ENCODE measurements at regions not wholly inside any gene's neighbourhood (a gene's known extent, or its start where the extent isn't known, plus 50 kb on each side); places are given as distances from the start of the nearest gene placed in this dataset.
"Not testable (repeated sequence)": the region's sequence is repeated elsewhere in the genome, so short reads cannot be mapped to it uniquely, and the experiment has no call there.

GRCh38 chr21:27984663-27985325 lies 1007.9 kb downstream of the LTN1 start:
- H3K4me3 ChIP-seq; H3K9me3 ChIP-seq (replicated peaks); DNase-seq; H3K4me1 ChIP-seq; H3K36me3 ChIP-seq; intact Hi-C loops (cut with micrococcal nuclease); H3K27ac ChIP-seq (replicated peaks); H3K27me3 ChIP-seq (ENCODE audit: low read depth): not testable (repeated sequence)

GRCh38 chr21:27979446-27979845 lies 1012.6 kb upstream of the ADAMTS5 start:
- DNase-seq; intact Hi-C loops (cut with micrococcal nuclease); H3K27me3 ChIP-seq (ENCODE audit: low read depth); H3K4me1 ChIP-seq; H3K4me3 ChIP-seq; H3K9me3 ChIP-seq (replicated peaks); H3K36me3 ChIP-seq: not testable (repeated sequence)
- H3K27ac ChIP-seq (replicated peaks): peak overlapping the region; percentile 21

GRCh38 chr21:27975514-27975913 lies 1008.6 kb upstream of the ADAMTS5 start:
- Histone ChIP-seq H3K36me3 (no peaks in the 10 kb centered on the region), H3K27me3 (ENCODE audit: low read depth) (no peaks in the 10 kb centered on the region), H3K9me3 (replicated peaks) (no peaks in the 10 kb centered on the region), H3K4me3 (no peak overlapping the region), H3K27ac (replicated peaks) (no peak overlapping the region), H3K4me1 (peaks cover 8% of the 10 kb centered on the region)
- intact Hi-C loops (cut with micrococcal nuclease): no loop called here
- TF ChIP-seq, protein P1, sequence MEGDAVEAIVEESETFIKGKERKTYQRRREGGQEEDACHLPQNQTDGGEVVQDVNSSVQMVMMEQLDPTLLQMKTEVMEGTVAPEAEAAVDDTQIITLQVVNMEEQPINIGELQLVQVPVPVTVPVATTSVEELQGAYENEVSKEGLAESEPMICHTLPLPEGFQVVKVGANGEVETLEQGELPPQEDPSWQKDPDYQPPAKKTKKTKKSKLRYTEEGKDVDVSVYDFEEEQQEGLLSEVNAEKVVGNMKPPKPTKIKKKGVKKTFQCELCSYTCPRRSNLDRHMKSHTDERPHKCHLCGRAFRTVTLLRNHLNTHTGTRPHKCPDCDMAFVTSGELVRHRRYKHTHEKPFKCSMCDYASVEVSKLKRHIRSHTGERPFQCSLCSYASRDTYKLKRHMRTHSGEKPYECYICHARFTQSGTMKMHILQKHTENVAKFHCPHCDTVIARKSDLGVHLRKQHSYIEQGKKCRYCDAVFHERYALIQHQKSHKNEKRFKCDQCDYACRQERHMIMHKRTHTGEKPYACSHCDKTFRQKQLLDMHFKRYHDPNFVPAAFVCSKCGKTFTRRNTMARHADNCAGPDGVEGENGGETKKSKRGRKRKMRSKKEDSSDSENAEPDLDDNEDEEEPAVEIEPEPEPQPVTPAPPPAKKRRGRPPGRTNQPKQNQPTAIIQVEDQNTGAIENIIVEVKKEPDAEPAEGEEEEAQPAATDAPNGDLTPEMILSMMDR (IDR thresholded peaks at IDR 0.05; ENCODE audit: borderline replicate concordance): no peak
- DNase-seq: no peak

- intact Hi-C loops (cut with micrococcal nuclease); H3K27ac ChIP-seq (replicated peaks); H3K4me3 ChIP-seq; H3K36me3 ChIP-seq; H3K4me1 ChIP-seq; H3K9me3 ChIP-seq (replicated peaks); H3K27me3 ChIP-seq (ENCODE audit: low read depth); DNase-seq: not testable (repeated sequence)
These were observed 1007.3 kb upstream of the ADAMTS5 start for GRCh38 chr21:27974152-27974551.

- H3K27ac ChIP-seq (replicated peaks); intact Hi-C loops (cut with micrococcal nuclease); DNase-seq; H3K27me3 ChIP-seq (ENCODE audit: low read depth); H3K4me1 ChIP-seq; H3K4me3 ChIP-seq; H3K36me3 ChIP-seq; H3K9me3 ChIP-seq (replicated peaks): not testable (repeated sequence)
These were observed 1001.4 kb upstream of the ADAMTS5 start for GRCh38 chr21:27968240-27968639.

DNA sequence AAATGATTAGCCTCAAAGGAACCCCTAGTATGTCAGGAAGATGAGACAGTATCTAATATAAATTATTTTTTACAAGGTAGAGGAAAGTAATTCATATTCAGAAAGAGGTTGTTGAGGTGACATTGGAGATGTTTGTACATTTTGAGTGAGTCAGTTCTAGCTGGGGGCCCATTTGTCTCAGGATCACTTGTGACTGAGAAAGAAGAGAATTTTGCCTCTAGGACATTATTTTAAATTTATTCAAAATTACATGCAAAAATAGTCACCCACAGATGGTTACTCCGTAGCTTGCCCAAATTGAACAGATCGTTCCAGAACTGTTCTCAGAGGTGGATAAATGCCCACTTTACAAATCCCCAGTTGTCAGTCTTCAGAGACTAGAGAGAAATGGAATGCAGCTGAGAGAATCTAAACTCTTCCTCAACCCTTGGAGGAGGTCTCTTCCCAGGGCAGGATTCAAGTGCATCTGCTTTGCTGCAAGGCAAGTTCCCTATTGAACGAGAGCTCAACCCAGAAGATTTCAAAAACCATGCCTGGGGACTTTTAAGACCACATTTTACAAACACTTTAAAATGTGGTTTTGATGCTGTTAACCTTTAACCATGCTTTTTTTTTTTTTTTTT lies 987.8 kb upstream of the ADAMTS5 start:
- H3K27me3 ChIP-seq (ENCODE audit: low read depth): no peaks in the 10 kb centered on the region
- no peak overlapping the region for H3K27ac ChIP-seq (replicated peaks)
- intact Hi-C loops (cut with micrococcal nuclease): no loop called here
- DNase-seq: no peak
- no peaks in the 10 kb centered on the region for H3K9me3 ChIP-seq (replicated peaks)
- no peaks in the 10 kb centered on the region for H3K36me3 ChIP-seq
- TF ChIP-seq, protein P1 (IDR thresholded peaks at IDR 0.05; ENCODE audit: borderline replicate concordance): no peak
- H3K4me3 ChIP-seq: no peak overlapping the region
- H3K4me1 ChIP-seq: no peaks in the 10 kb centered on the region

DNA sequence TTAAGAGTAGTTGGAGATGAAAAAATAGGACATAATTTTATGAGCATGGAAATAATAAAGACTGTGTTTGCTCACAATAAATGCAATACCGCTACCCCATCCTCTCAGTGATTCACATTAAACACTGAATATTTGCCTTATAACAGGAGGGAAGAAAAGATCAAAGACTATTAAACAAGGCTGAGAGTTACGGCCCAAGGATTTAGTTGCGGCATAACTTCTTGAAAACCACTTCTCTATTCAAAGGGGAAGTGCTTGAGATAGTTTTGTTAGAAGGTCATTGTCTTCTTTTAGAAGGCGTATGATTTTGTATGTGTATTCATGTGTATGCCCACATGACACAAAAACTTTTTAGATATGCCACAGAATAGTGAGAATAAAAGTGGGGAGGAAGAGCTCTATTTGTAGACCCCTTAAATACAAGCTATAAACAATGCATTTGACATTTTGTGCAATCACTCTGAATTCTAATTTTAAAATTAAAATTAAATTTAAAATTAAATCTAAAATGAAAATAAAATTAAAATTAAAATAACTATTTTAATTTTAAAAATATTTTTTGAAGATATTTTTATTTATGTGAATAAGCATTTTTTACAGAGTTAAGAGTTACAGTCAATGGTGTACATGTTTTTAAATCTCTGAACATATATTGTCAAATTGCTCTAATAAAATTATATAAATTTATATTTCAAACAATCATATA lies 986.6 kb upstream of the ADAMTS5 start:
- Histone ChIP-seq H3K27me3 (ENCODE audit: low read depth) (no peaks in the 10 kb centered on the region), H3K27ac (replicated peaks) (no peak overlapping the region), H3K9me3 (replicated peaks) (no peaks in the 10 kb centered on the region), H3K36me3 (no peaks in the 10 kb centered on the region), H3K4me3 (no peak overlapping the region), H3K4me1 (no peaks in the 10 kb centered on the region)
- TF ChIP-seq, protein P1 (IDR thresholded peaks at IDR 0.05; ENCODE audit: borderline replicate concordance): no peak
- DNase-seq: no peak
- intact Hi-C loops (cut with micrococcal nuclease): no loop called here

DNA sequence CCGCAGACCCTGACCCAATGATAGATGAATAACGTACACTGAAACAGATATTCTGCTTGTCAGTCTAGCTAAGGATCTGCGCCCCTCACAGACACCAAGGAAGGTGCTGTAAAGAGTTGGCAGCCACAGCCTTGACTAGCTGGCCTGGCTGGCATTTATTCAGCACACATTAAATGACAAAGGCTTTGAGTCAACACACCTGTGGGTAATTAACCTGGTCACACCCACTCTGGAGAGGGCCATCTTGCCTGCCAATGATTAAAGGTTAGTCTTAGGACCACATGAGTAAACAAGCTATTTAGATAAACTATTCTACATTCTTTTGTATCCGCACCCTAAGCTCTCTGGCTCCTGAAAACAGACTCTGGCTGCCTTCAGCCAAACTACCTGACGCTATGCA lies 982.2 kb upstream of the ADAMTS5 start:
- H3K27ac ChIP-seq (replicated peaks); H3K4me3 ChIP-seq; H3K9me3 ChIP-seq (replicated peaks); H3K4me1 ChIP-seq; intact Hi-C loops (cut with micrococcal nuclease); H3K36me3 ChIP-seq; DNase-seq; H3K27me3 ChIP-seq (ENCODE audit: low read depth): not testable (repeated sequence)

DNA sequence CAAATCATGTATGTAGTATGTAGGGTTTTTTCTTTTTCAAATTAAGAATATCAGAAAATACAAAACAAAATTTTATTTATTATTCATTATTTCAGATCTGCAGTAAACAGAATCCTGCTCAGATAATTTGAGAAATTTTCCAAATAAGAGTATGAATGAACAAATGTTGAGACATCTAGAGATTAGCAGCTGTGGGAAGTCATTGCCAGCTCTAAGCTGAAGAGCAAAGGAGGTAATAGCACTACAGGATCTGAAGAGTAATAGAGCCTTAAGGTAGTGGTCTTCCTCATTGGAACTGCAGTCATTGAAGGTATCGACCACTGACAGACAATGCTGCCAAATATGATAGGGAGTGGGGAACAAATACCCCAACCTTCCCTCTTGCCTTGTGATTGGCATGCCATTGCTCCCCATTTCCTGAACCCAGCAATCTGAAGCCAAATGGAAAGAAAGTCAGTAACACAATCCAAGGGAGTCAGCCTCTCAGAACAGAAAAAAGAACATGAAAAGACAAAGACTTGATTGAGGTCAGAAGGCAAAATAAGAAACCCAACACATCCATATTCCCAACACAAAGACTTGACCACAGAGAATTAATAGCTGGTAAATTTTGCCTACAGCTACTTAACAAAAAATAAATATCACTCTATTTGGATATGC lies 963.4 kb upstream of the ADAMTS5 start:
- H3K9me3 ChIP-seq (replicated peaks); H3K36me3 ChIP-seq; H3K4me1 ChIP-seq; intact Hi-C loops (cut with micrococcal nuclease); H3K27me3 ChIP-seq (ENCODE audit: low read depth); H3K4me3 ChIP-seq; DNase-seq: not testable (repeated sequence)
- H3K27ac ChIP-seq (replicated peaks): peak overlapping the region; percentile 67

DNA sequence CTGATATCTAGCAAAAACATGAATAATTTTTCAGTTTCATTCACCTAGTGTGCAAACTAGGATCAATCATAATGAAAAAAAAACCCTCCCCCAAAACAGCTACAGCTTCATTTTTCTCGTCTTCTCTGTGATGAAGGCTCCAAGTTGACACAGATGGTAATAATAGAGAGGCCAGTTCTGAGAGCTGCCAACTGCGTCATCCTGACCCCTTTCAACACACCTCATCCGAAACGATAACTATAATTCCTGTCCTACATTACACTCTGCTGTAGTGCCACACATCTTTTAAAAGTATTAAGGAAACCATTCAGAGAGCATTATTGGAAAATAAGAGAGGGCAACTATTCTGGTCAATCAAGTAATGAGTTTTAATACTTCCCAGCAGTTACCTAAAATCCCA lies 962.3 kb upstream of the ADAMTS5 start:
- intact Hi-C loops (cut with micrococcal nuclease); H3K36me3 ChIP-seq; H3K4me1 ChIP-seq; H3K27me3 ChIP-seq (ENCODE audit: low read depth); H3K9me3 ChIP-seq (replicated peaks); H3K4me3 ChIP-seq: not testable (repeated sequence)
- peak; percentile 17 for DNase-seq
- H3K27ac ChIP-seq (replicated peaks): peak overlapping the region; percentile 67

All from left ventricle myocardium inferior (tissue), 1 donor.